H9 (cell line): ENCODE measurements at regions not wholly inside any gene's neighbourhood (a gene's known extent, or its start where the extent isn't known, plus 50 kb on each side); places are given as distances from the start of the nearest gene placed in this dataset.

ENCODE experiments used
- DNase-seq: peaks from one replicate; pipeline ENCODE4 v3.0.0-alpha.2; 2017
- H2AFZ ChIP-seq: one replicate; pipeline ENCODE4 v1.6.1; 2013; ENCODE audit warnings: mild to moderate bottlenecking, low read length, control low read depth, moderate library complexity
- H2AK5ac ChIP-seq: 2 replicates; pipeline ENCODE4 v1.6.1; 2013; ENCODE audit warnings: low read length, control low read depth, mixed read lengths; ENCODE audit not compliant: insufficient read length
- H2BK120ac ChIP-seq: one replicate; pipeline ENCODE4 v1.6.1; 2013; ENCODE audit warnings: low read depth, mild to moderate bottlenecking, low read length, control low read depth, inconsistent platforms; ENCODE audit not compliant: poor library complexity, severe bottlenecking
- H2BK12ac ChIP-seq: 2 replicates; pipeline ENCODE4 v1.6.1; 2013; ENCODE audit warnings: low read length, control low read depth, mixed read lengths, low read depth; ENCODE audit not compliant: insufficient read length
- H2BK15ac ChIP-seq: 2 replicates; pipeline ENCODE4 v1.6.1; 2013; ENCODE audit warnings: low read depth, low read length, control low read depth
- H2BK20ac ChIP-seq: one replicate; pipeline ENCODE4 v1.6.1; 2013; ENCODE audit warnings: low read depth, mild to moderate bottlenecking, low read length, control low read depth, inconsistent platforms; ENCODE audit not compliant: poor library complexity, severe bottlenecking
- H2BK5ac ChIP-seq: 2 replicates; pipeline ENCODE4 v1.6.1; 2013; ENCODE audit warnings: low read length, control low read depth, mixed read lengths; ENCODE audit not compliant: insufficient read length
- H3K14ac ChIP-seq: 2 replicates; pipeline ENCODE4 v1.6.1; 2013; ENCODE audit warnings: low read length, control low read depth; ENCODE audit not compliant: insufficient read depth
- H3K18ac ChIP-seq: 2 replicates; pipeline ENCODE4 v1.6.1; 2013; ENCODE audit warnings: low read depth, mild to moderate bottlenecking, mixed read lengths, low read length, control low read depth; ENCODE audit not compliant: insufficient read length
- H3K23ac ChIP-seq: 2 replicates; pipeline ENCODE4 v1.6.1; 2013; ENCODE audit warnings: low read length, control low read depth, mixed read lengths, low read depth; ENCODE audit not compliant: insufficient read length
- H3K23me2 ChIP-seq: 2 replicates; pipeline ENCODE4 v1.6.1; 2013; ENCODE audit warnings: low read depth, mild to moderate bottlenecking, mixed read lengths, low read length, control low read depth; ENCODE audit not compliant: insufficient read length, poor library complexity, severe bottlenecking
- H3K27ac ChIP-seq: 2 replicates; pipeline ENCODE4 v1.5.1; 2013; ENCODE audit warnings: low read length, control low read depth, mixed read lengths, low read depth; ENCODE audit not compliant: insufficient read length
- H3K27me3 ChIP-seq: 2 replicates; pipeline ENCODE4 v1.6.1; 2013; ENCODE audit warnings: low read length, control low read depth, inconsistent platforms; ENCODE audit not compliant: insufficient read depth
- H3K4ac ChIP-seq: 2 replicates; pipeline ENCODE4 v1.6.1; 2013; ENCODE audit warnings: low read depth, mild to moderate bottlenecking, control low read depth, inconsistent platforms, low read length, moderate library complexity
- H3K4me1 ChIP-seq: 2 replicates; pipeline ENCODE4 v1.6.1; 2013; ENCODE audit warnings: low read length, control low read depth, inconsistent platforms; ENCODE audit not compliant: insufficient read depth
- H3K4me2 ChIP-seq: 2 replicates; pipeline ENCODE4 v1.6.1; 2013; ENCODE audit warnings: low read length, control low read depth, mixed read lengths; ENCODE audit not compliant: insufficient read length, insufficient read depth
- H3K56ac ChIP-seq: 2 replicates; pipeline ENCODE4 v1.6.1; 2013; ENCODE audit warnings: low read depth, mild to moderate bottlenecking, mixed read lengths, low read length, control low read depth; ENCODE audit not compliant: insufficient read length
- H3K79me1 ChIP-seq: 2 replicates; pipeline ENCODE4 v1.6.1; 2013; ENCODE audit warnings: low read depth, mild to moderate bottlenecking, moderate library complexity, low read length, control low read depth, inconsistent platforms; ENCODE audit not compliant: insufficient read depth, poor library complexity, severe bottlenecking
- H3K79me2 ChIP-seq: 2 replicates; pipeline ENCODE4 v1.6.1; 2013; ENCODE audit warnings: low read length, control low read depth, inconsistent platforms; ENCODE audit not compliant: insufficient read depth
- H3K9ac ChIP-seq: 2 replicates; pipeline ENCODE4 v1.6.1; 2013; ENCODE audit warnings: low read length, control low read depth, mixed read lengths; ENCODE audit not compliant: insufficient read length; ENCODE audit errors: extremely low read depth
- H3K9me3 ChIP-seq: one replicate; pipeline ENCODE4 v1.6.1; 2013; ENCODE audit warnings: low read depth, low read length, inconsistent platforms; ENCODE audit not compliant: control insufficient read depth
- H3T11ph ChIP-seq: one replicate; pipeline ENCODE4 v1.6.1; 2013; ENCODE audit warnings: mild to moderate bottlenecking, low read length, control low read depth, inconsistent platforms
- H4K20me1 ChIP-seq: one replicate; pipeline ENCODE4 v1.6.1; 2013; ENCODE audit not compliant: control insufficient read depth, insufficient read length, insufficient read depth
- H4K5ac ChIP-seq: 2 replicates; pipeline ENCODE4 v1.6.1; 2013; ENCODE audit warnings: low read depth, mild to moderate bottlenecking, mixed read lengths, low read length, control low read depth; ENCODE audit not compliant: insufficient read length
- H4K8ac ChIP-seq: replicated peaks from 2 replicates; pipeline ENCODE4 v1.6.1; 2013; ENCODE audit warnings: low read length, control low read depth, mixed read lengths, low read depth; ENCODE audit not compliant: insufficient read length
- H4K91ac ChIP-seq: 2 replicates; pipeline ENCODE4 v1.6.1; 2013; ENCODE audit warnings: low read depth, mild to moderate bottlenecking, moderate library complexity, mixed read lengths, low read length, control low read depth; ENCODE audit not compliant: insufficient read length
- H3K27ac Mint-ChIP-seq, 3 experiments: 2 replicates in 2 of 3; 3 replicates in 1 of 3; pipeline ENCODE4 v1.8.0; 2020 to 2021; ENCODE audit warnings: mixed read lengths in 3 of 3, mild to moderate bottlenecking in 1 of 3, moderate library complexity in 1 of 3
- H3K27me3 Mint-ChIP-seq: 2 replicates; pipeline ENCODE4 v1.8.0; 2021; ENCODE audit warnings: low read depth, mild to moderate bottlenecking, moderate library complexity, mixed read lengths
- H3K36me3 Mint-ChIP-seq, 3 experiments: 2 replicates in 2 of 3; 3 replicates in 1 of 3; pipeline ENCODE4 v1.8.0; 2020 to 2021; ENCODE audit warnings: low read depth in 3 of 3, mixed read lengths in 3 of 3; ENCODE audit not compliant: insufficient read depth in 1 of 3
- H3K4me1 Mint-ChIP-seq, 2 experiments: 2 replicates each; pipeline ENCODE4 v1.8.0; 2020; ENCODE audit warnings: mixed read lengths in 2 of 2
- H3K4me3 Mint-ChIP-seq, 2 experiments: 2 replicates in 1 of 2; 3 replicates in 1 of 2; pipeline ENCODE4 v1.8.0; 2020 to 2021; ENCODE audit warnings: mild to moderate bottlenecking in 2 of 2, mixed read lengths in 2 of 2, moderate library complexity in 1 of 2
- H3K9me3 Mint-ChIP-seq, 2 experiments: 2 replicates in 1 of 2; 3 replicates in 1 of 2; pipeline ENCODE4 v1.8.0; 2020; ENCODE audit warnings: mild to moderate bottlenecking in 2 of 2, mixed read lengths in 2 of 2, moderate library complexity in 1 of 2
- WGBS: extraction: QIAGEN DNeasy Blood & Tissue Kit; methylation state at CpG from one replicate; pipeline ENCODE4 v1.1.7; 2013; ENCODE audit warnings: missing lambda C conversion rate, low lambda C conversion rate, mixed read lengths; ENCODE audit not compliant: insufficient read length; ENCODE audit errors: extremely low coverage; 5-methylcytosine and 5-hydroxymethylcytosine counted together
- TF ChIP-seq, protein P1 (sequence below): fragments of 200-600 bp; sonication (generic); conservative IDR thresholded peaks from 3 replicates; pipeline ENCODE4 v1.8.0; 2021; ENCODE audit warnings: antibody characterized with exemption, mild to moderate bottlenecking

DNA sequence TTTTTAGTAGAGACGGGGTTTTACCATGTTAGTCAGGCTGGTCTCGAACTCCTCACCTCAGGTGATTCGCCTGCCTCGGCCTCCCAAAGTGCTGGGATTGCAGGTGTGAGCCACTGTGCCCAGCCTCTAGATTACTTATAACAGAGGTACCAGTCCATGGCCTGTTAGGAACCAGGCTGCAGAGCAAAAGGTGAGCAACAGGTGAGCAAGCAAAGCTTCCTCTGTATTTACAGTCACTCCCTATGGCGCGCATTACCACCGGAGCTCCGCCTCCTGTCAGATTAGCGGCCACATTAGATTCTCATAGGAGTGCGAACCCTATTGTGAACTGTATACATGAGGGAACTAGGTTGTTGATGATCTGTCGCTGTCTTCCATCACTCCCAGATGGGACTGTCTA lies 178.0 kb upstream of the SALL4 start:
- Histone ChIP-seq H2BK5ac (no peak overlapping the region), H3K79me1 (no peaks in the 10 kb centered on the region), H3K14ac (no peak overlapping the region), H3K4ac (no peak overlapping the region), H3K27ac (no peak overlapping the region), H4K8ac (no peak overlapping the region), H4K20me1 (no peaks in the 10 kb centered on the region), H3K27me3 (no peaks in the 10 kb centered on the region), H2AK5ac (no peak overlapping the region), H3T11ph (no peak overlapping the region), H2BK15ac (no peak overlapping the region), H4K5ac (no peak overlapping the region), H3K4me2 (no peak overlapping the region), H3K56ac (no peak overlapping the region), H3K23ac (no peak overlapping the region), H3K9ac (no peak overlapping the region), H3K4me1 (no peaks in the 10 kb centered on the region), H3K23me2 (no peaks in the 10 kb centered on the region), H3K79me2 (no peaks in the 10 kb centered on the region), H2BK120ac (no peak overlapping the region), H2BK20ac (no peak overlapping the region), H4K91ac (no peak overlapping the region), H2BK12ac (no peak overlapping the region), H3K9me3 (no peaks in the 10 kb centered on the region), H2AFZ (no peak overlapping the region), H3K18ac (no peak overlapping the region)
- H3K36me3 Mint-ChIP-seq = peaks cover 6 to 29% (median 15%) of the 10 kb centered on the region in 3 experiments
- TF ChIP-seq, protein P1, sequence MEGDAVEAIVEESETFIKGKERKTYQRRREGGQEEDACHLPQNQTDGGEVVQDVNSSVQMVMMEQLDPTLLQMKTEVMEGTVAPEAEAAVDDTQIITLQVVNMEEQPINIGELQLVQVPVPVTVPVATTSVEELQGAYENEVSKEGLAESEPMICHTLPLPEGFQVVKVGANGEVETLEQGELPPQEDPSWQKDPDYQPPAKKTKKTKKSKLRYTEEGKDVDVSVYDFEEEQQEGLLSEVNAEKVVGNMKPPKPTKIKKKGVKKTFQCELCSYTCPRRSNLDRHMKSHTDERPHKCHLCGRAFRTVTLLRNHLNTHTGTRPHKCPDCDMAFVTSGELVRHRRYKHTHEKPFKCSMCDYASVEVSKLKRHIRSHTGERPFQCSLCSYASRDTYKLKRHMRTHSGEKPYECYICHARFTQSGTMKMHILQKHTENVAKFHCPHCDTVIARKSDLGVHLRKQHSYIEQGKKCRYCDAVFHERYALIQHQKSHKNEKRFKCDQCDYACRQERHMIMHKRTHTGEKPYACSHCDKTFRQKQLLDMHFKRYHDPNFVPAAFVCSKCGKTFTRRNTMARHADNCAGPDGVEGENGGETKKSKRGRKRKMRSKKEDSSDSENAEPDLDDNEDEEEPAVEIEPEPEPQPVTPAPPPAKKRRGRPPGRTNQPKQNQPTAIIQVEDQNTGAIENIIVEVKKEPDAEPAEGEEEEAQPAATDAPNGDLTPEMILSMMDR = no peak
- H3K9me3 Mint-ChIP-seq = peaks cover 17 to 25% of the 10 kb centered on the region in 2 experiments
- H3K27me3 Mint-ChIP-seq = no peaks in the 10 kb centered on the region
- no peak overlapping the region for H3K4me3 Mint-ChIP-seq
- peaks cover 5 to 6% of the 10 kb centered on the region in 2 experiments for H3K4me1 Mint-ChIP-seq
- no peak for DNase-seq
- no peak overlapping the region for H3K27ac Mint-ChIP-seq
- no CpG with 5 or more reads among the region's 11 CpGs for WGBS
